HG02852 (cell line): ENCODE measurements at regions not wholly inside any gene's neighbourhood (a gene's known extent, or its start where the extent isn't known, plus 50 kb on each side); places are given as distances from the start of the nearest gene placed in this dataset.

ENCODE experiments used
- ATAC-seq: cut with Tn5 transposase; IDR thresholded peaks from one replicate; pipeline ENCODE4 v1.9.1; 2021; ENCODE audit warnings: mild to moderate bottlenecking, moderate library complexity; ENCODE audit not compliant: unreplicated experiment

- no peak for ATAC-seq
These were observed 387.0 kb upstream of the KHDRBS2 start for GRCh38 chr6:62672989-62673388.

- no peak for ATAC-seq
These were observed 384.6 kb upstream of the KHDRBS2 start for GRCh38 chr6:62670490-62671223.

- no peak for ATAC-seq
These were observed 383.8 kb upstream of the KHDRBS2 start for GRCh38 chr6:62669831-62670230.

- ATAC-seq, result no peak
These were observed 366.8 kb upstream of the KHDRBS2 start for GRCh38 chr6:62652692-62653328.

- ATAC-seq, result no peak
These were observed 359.2 kb upstream of the KHDRBS2 start for GRCh38 chr6:62645274-62645673.

GRCh38 chr6:62640749-62641148 is 354.7 kb upstream of the KHDRBS2 start:
- ATAC-seq, result no peak

- no peak for ATAC-seq
These were observed 340.6 kb upstream of the KHDRBS2 start for GRCh38 chr6:62626661-62627060.

GRCh38 chr6:62623846-62624532 is 338.0 kb upstream of the KHDRBS2 start:
- ATAC-seq, result no peak

- no peak for ATAC-seq
These were observed 329.5 kb upstream of the KHDRBS2 start for GRCh38 chr6:62615366-62616015.

GRCh38 chr6:62614442-62614841 is 328.4 kb upstream of the KHDRBS2 start:
- ATAC-seq, result no peak

- no peak for ATAC-seq
These were observed 327.9 kb upstream of the KHDRBS2 start for GRCh38 chr6:62613928-62614327.

GRCh38 chr6:62612471-62612870 is 326.4 kb upstream of the KHDRBS2 start:
- ATAC-seq, result no peak

GRCh38 chr6:62570372-62570771 is 284.3 kb upstream of the KHDRBS2 start:
- no peak for ATAC-seq

GRCh38 chr6:62541502-62541901 is 255.5 kb upstream of the KHDRBS2 start:
- ATAC-seq, result no peak

- no peak for ATAC-seq
These were observed 245.0 kb upstream of the KHDRBS2 start for GRCh38 chr6:62530985-62531384.

GRCh38 chr6:62528894-62529526 is 243.0 kb upstream of the KHDRBS2 start:
- ATAC-seq, result no peak

- ATAC-seq, result no peak
These were observed 237.6 kb upstream of the KHDRBS2 start for GRCh38 chr6:62523630-62524029.

GRCh38 chr6:62519574-62519973 is 233.5 kb upstream of the KHDRBS2 start:
- ATAC-seq, result no peak

- ATAC-seq, result no peak
These were observed 230.5 kb upstream of the KHDRBS2 start for GRCh38 chr6:62516291-62517141.

GRCh38 chr6:62492192-62492822 is 206.3 kb upstream of the KHDRBS2 start:
- ATAC-seq, result no peak
